ENCODE measurements at regions not wholly inside any gene's neighbourhood (a gene's known extent, or its start where the extent isn't known, plus 50 kb on each side); places are given as distances from the start of the nearest gene placed in this dataset.
A peak's percentile ranks its signal among the peaks of the same experiment; 100 is the strongest.

DNA sequence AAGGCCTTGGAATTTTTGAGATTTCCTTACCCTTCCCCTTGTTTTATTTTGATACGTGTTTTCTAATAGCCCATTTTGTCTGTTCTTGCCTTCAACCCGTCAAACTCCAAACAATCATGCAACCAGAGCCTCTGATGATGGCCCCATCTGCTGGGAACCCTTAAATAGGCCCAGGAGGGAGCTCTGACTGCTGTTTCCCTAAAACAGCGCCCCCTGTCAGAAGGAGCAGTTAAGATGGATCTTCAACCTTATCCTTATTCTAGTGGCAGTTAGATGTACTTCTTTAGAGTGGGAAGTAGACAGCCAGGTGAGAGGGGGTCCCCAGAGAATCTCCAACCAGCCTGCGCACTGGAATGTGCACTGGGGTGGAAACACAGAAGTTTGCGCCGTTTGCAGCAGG is 1031.0 kb upstream of the PCDH9 start:
- no peak for DNase-seq

DNA sequence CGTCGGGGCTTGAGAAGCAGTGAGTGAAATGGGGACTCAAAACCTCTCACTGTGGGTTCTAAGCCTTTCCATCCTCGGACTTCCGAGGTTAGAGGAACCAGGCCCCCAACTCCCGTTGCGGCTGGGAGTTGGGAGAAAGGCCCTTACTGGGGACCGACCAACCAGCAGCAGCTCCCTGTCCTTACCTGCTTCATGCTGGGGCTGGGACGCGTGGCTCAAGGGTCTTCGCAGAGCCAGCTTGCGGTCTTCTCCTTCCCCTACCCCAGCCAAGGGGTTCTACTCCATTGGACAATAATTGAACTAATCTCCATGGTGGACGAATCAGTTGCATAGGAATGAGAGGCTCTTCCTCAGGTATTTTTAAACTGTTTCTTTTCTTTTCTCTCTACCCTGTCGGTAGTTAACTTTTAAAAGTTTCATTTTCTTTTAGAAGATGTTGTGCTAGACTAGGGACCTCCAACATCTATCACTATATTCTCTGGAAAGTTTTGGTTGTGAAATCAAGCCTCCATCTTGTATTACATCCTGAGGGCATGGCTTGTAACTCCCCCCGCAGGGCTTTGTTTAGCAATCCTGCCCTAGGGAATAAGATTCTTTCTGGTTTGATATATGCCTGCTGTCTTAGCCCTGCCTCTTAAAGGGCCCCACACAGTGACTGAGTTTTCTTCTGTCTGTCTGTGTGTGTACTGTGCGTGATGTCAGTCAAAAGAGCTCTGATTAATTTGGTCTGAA is 1027.1 kb upstream of the PCDH9 start:
- DNase-seq, result no peak

DNA sequence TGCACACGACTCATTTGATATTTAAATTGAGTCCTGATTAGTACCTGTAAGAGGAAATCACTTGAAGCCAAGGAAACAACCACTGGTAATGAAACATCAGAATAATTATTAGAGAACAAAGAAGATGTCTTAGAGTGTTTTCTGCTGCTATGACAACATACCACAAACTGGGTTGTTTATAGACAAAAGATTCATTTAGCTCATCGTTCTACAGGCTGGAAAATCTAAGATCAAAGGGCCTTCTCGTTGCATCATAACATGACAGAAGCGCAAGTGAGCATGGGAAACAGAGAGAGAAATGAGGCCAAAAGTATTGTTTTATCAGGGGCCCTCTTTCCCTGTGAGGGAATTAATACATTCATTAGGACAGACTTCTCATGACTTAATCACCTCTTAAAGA is 1024.0 kb upstream of the PCDH9 start:
- DNase-seq, result no peak

DNA sequence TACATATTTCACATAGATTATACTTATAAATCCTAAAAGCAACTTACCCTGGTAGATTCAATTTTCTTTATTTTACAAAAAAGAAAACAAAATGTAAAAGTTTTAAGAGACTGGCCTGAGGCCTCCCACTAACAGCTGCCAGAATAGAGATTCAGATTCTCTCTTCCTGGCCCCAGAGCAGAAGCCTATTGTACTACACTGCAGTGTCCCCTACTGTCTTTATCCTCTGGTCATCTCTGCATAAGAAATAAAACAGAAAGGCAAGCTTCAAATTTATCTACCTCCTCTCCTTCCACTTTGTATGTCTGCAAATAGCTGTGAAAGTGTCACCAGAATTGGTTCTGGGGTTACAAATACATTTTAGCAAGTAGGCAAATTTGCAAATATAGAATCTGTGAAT is 1004.1 kb upstream of the PCDH9 start:
- DNase-seq, result no peak

DNA sequence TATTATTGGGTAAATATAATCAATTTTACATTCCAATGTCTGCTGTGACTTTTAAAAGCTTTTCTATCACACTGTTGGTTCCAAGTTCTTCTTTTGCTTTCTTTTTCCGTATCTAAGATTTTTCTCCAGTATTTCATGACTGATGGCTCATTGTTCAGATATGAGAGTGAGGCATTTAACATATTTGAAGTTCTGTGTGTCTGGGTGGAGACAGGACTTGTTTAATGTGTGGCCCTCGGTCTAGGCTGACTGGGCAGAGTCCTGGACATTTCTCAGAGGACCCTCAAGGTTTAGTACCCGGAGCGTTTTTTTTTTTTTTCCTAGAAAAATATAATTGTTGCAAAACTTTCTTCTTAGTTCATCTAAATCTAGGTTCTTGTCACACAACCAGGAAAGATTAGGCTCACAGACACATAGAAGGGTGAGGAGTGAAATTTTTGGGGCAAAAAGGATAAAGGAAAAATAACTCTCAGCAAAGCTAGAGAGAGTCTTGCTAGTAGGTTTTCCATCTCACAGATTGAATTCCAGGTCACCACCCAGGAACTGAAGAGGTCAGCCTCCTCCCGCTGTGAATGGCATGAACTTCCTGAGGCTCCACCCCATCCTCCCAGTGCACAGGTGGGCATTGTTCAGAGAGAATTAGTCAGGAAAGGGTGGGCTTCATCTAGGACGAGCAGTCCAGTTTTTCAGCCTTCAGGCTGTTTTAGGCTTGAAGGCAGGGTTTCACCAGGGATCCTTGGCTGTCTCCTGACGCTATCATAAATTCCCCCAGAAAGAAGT is 1002.4 kb upstream of the PCDH9 start:
- DNase-seq, result peak; percentile 18

DNA sequence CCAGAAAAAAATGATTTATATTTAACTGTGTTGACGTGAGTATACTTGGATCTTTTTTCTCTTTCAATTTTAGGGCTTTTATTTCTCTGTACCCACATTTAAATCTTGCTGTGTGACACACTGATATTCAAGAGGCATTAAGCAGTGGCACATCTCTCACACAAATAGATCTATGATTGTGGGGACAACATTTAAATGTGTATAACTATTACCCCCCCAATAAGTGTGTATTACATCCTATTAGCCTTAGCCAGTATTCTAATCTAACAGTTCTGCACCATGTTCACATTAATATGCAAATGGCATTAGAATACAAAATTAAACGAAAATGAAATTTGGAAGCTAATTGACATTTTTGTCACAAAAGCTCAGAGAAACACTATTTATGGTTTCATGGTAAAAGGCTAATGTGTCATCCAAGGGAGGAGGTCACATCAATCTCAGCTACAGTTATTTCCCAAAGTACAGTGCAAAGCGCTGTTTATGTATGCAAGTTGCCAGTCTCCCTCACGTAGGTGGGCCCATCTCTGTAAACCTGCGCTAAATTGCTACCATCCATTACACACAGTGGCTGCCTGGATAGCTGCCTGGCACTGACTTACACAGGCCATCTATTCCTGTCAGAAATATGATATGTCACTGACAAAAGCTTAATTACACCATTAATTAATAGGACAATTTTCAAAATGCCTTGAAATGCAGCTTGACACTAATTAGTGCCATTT is 984.7 kb upstream of the PCDH9 start:
- DNase-seq, result no peak

DNA sequence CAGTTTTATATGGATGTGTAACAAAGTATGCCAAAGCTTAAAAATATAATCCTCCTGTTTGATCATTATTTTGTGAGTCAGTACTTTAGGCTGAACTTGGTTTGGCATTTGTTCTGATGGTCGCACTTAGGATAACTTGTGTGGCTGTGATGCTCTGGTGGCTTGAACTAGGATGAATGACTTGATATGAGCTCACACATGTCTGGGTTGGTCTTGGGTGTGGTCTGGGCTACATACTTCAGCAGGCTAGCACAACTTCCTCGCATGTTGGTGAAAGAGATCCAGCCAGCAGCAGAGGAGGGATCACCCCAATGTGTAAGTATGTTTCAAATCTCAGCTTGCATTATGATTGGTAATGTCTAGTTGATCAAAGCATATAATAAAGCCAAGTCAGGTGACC is 969.1 kb upstream of the PCDH9 start:
- no peak for DNase-seq

DNA sequence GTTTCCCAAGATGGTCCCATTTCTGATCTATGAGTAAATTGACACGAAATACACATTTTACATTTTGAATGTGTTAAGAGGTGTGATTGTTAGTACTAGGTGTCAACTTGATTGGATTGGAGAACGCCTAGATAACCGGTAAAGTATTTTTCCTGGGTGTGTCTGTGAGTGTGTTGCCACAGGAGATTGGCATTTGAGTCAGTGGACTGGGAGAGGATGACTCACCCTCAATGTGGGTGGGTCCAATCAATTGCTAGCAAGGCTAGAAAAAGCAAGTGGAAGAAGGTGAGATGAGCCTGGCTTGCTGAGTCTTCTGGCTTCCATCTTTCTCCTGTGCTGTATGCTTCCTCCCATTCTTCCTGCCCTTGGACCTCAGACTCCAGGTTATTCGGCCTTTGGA is 960.7 kb upstream of the PCDH9 start:
- DNase-seq, result peak; percentile 44

DNA sequence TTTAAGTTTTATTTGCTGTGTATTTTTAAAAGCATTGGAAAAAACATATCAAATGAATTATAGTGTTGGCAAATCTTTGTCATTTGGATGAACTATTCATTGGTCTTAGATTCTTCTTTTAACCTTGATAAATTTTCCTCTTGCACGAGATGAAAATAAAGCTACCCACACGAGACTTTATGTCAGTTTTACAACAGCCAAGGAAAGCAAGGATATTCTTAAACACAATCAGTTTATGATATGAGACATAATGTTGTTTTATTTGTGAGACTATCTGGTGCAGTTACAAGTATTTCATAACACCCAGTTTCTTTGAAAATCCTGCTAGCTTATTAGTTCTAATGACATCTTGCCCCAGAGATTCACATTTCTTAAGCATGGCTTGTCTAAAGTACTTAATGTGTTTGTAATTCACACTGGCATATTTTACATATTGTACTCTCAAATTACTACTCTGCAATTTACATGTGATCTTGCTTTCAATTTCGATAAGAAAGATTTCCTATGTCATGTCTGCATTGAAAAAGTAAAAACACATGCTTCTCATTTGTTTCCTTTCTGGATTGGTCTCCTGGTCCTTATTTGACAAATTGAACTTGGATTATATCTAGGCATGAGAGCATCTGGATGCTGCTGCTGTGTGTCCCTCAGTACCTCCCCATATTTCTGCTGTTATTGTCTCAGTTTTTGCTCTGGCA is 955.5 kb upstream of the PCDH9 start:
- DNase-seq, result no peak

DNA sequence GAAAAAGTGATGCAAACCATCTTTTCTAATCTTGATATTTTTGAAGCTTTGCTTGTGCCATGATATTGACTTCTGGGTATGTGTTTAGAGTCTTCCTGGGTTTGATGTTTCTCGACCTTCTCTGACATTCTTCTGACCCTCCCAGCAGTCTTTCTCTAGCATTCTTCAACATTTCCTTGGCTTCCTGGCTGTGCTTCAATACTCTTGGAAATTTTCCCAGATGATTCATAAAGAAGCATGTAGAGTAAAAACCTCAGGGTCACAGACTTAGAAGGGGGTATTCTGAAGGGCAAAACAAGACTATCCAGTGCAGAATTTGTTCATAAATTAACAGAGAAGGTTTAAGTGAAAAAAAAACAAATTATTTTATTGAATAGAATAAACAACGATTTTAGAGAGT is 946.3 kb upstream of the PCDH9 start:
- DNase-seq, result peak; percentile 81

DNA sequence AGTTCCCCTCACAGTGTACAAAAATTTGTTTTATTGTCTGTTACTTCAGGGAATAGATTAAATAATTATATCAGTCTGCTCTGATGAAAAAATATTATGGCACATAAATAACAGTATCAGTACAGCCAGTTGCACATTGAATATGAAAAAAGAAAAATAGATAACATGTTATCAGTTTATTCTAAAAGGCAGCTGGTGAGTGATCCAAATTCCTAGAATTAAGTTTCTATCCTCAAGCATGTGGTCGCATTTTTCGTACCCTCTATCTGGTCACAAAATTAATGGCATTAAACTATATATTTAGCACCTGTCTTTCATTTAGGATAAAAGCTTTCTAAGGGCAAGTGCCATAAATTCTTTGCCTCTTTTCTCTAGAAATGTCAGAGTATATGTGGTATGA is 944.8 kb upstream of the PCDH9 start:
- DNase-seq, result no peak

DNA sequence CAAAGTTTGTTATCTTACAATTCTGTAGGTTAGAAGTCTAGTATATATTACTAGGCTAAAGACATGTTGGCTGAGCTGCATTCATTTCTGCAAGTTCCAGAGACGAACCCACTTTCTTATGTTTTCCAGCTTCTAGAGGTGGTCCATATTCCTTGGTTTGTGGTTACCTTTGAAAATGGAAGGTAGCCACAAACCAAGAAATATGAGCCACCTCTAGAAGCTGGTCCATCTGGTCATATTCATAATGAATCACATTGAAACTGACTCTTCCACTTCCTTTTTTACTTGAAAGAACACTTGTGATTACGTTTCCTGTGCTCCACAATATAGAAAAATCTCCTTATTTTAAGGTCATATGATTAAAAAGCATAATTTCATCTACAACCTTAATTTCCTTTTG is 943.0 kb upstream of the PCDH9 start:
- DNase-seq, result no peak

DNA sequence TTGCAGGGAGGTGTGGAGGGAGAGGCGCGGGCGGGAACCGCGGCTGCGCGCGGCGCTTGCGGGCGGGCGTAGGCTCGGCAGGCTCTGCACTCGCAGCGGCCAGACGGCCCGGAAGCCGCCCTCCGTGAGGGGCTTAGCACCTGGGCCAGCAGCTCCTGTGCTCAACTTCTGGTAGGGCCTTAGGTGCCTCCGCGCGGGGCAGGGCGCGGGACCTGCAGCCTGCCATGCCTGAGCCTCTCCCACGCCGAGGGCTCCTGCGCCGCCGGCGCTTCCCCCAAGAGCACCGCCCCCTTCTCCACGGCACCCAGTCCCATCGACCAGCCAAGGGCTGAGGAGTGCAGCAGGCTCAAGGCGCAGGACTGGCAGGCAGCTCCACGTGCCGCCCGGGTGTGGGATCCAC is 940.8 kb upstream of the PCDH9 start:
- no peak for DNase-seq

DNA sequence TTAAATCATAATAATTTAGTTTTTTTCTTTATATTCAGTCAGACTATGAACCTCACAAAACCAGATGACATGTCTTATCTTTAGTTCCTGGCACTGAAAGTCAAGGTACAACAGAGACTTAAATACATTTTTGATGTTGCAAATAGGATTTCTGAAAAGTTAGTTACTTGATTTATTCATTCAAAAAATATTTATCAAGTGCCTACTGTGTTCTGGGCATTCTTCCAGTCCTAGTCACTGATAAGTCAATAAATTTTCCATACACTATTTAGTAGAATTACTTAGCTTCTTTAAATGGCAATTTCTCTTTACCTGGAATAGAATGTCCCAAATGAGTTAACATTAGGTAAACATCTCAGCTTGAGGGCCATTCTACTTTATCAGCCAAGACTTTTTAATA is 938.3 kb upstream of the PCDH9 start:
- no peak for DNase-seq

DNA sequence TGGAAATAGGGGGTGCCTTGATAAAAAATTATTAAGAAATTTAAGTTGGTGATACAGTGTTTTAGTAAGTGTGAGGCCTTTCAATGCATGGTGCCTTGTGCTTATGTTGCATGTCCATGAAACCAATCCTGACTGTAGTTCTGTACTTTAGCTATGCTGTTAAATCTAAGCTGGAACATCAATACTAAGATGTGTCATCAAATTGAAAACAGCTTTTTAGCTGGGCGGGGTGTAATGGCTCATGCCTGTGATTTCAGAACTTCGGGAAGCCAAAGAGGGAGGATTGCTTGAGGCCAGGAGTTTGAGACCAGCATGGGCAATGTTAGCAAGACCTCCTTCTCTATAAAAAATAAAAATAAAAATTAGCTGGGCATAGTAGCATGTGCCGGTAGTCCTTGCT is 930.3 kb upstream of the PCDH9 start:
- DNase-seq, result no peak

DNA sequence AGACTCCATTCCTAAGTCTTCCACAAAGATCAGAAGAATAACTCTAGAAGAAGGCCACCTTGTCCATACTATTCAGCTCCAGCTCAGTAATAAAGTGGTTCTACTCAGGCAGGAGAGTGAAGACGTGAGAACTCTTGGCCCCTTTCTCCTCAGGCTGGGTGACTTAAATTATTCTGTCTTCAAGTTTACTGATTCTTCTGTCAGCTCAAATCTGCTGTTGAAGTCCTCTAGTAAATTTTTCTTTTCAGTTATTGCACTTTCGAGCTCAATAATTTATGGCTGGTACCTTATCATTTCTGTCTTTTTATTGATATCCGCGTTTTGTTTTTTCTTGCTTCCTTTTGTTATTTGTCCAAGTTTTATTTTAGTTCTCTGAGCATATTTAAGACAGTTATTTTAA is 922.3 kb upstream of the PCDH9 start:
- DNase-seq, result no peak

DNA sequence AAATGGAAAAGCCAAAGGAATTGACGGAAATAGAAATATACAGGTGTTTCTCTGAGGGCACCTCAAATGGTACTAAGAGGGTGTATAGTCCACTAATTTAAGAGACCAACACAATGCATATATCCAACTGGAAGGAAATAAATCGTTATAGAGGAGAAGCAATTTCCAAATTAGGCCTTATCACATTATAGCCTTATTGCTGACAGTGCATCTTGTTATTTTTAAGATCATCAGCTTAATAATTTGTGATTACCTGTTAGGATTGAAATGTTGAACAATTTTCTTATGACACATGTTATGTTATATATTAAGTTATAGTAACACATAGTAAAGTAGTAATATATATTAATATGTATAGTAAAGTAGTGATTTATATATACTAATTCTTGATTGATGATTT is 915.7 kb upstream of the PCDH9 start:
- DNase-seq, result no peak

DNA sequence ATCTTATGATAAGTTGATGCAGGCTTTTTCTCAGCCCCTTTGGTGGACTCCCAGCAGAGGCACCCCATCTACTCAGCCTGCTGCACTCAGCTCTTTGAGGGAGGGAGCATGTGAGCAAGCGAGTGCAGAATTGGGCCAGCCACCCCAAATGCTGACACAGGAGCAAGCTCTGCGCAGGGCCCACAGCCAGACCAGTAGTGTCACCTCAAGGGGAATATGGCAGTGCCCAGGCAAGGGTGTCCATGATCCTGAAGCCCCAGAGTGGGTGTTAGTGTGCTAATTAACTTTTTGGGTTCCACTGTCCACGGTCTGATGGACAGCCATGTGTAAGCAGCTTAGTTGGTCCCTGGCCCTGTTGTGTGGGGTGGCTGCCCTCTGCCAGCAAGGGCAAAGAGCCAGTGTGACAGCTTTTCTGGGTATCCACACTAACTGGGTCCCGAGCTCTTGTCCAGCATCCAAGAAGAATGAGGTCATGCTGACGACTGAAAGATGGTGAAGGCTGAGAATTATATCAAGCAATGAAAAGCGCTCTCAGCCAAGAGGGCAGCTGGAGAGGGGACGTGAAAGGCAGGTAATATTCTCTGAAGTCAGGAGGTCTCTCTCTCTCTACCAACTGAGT is 898.3 kb upstream of the PCDH9 start:
- no peak for DNase-seq

DNA sequence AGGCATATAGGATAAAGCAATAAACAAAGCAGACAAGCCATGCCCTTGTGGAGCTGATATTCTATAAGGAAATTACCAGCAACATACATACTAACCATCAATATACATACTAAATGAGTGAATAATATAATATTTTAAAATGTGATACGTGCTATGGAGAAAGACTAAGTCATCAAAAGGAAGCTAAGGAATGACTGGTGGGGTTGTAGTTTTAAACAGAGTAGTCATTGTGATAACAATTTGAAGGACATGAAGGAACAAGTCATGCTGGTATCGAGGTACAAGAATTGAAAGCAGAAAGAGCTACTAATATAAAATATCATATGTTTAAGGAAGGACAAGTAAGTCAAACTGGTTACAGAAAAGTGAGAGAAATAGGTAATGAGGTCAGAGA is 894.9 kb upstream of the PCDH9 start:
- DNase-seq, result peak; percentile 2

DNA sequence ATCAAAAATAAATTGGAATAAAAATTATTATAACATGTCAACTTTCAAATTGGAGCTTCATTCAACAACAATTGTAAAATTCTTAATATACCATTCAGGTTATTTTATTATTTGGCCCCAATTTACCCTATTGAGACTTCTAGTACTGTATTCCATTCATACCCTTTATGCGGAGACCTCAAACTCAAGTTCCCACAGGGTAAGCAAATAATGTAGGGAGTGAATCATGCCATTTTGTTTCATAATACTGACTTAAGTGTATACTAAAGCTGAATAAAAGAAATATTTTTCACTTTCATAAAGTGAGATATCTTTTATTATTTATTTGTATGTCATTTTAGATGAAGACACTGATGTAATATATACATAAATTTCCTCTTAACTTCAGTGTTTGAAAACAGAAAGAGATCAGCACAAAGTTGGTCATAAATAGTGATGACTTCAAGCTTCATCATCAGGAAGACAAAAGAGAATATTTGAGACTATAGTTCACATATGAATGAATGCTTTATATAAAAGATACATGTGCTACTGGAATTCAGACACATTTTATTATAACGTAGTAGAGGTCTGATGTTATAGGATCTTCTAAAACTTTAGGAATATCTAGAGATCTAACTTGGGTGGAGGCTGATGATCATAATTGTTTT is 894.4 kb upstream of the PCDH9 start:
- no peak for DNase-seq

DNA sequence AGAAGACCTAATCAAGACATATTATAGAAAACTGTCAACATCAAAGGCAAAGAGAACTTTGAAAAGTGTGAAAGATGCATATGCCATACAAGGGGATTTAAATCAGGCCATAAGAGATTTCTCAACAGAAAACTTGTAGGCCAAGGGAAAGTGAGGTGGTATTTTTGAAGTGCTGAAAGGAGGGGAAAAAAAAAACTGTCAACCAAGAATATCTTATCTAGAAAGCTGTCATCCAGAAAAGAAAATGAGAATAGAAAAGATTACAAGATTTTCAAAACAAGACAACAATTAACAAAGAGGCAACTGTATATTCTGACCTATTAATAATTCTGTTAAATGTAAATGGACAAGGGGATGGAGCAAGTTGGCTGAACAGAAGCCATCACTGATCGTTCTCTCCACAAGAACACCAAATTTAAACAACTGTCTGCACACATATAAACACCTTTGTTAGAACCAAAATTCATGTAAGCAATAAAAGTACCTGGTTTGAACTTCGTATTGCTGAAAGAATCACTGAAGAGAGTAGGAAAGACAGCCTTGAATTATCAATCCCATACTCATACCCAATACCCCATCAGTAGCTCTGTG is 880.1 kb upstream of the PCDH9 start:
- DNase-seq, result no peak

DNA sequence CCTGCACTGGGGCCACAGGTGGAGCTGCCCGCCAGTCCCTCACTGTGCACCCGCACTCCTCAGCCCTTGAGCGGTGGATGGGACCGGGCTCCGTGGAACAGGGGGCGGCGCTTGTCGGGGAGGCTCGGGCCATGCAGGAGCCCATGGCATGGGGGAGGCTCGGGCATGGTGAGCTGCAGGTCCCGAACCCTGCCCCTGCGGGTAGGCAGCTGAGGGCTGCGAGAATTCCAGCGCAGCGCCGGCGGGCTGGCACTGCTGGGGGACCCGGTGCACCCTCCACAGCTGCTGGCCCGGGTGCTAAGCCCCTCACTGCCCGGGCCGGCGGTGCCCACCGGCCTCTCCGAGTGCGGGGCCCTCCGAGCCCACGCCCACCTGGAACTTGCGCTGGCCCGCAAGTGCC is 877.5 kb upstream of the PCDH9 start:
- no peak for DNase-seq
